Endothelial cell of umbilical vein (primary cell): ENCODE measurements at regions not wholly inside any gene's neighbourhood (a gene's known extent, or its start where the extent isn't known, plus 50 kb on each side); places are given as distances from the start of the nearest gene placed in this dataset.

Experiments used
- BruUV-seq: library from RNA; stranded (reverse); fragments of 400-500 nt; replicated peaks from 2 replicates; lab custom pipeline; 2021; lab: Mats Ljungman, UMichigan
- CTCF ChIA-PET: fragments of 300-600, 350-600 bp; sonication (Branson Sonifier 250); formaldehyde crosslinking; loops from one replicate; lab custom pipeline; 2021; ENCODE audit warnings: antibody characterized with exemption, inconsistent platforms; lab: Charles Lee
- POLR2A ChIA-PET: fragments of 300-600, 350-600 bp; sonication (Branson Sonifier 250); formaldehyde crosslinking; loops from one replicate; lab custom pipeline; 2021; ENCODE audit warnings: antibody characterized with exemption, inconsistent platforms; lab: Charles Lee
- DNase-seq: peaks from one replicate; pipeline ENCODE4 v3.0.0-alpha.2; 2011; ENCODE audit warnings: low read depth, low spot score
- FAIRE-seq: peaks from 2 replicates; lab custom pipeline; 2011; peaks lifted over from hg19 to GRCh38; lab: Jason Lieb, UNC
- H2AFZ ChIP-seq: 2 replicates; pipeline ENCODE4 v1.6.0; 2012; ENCODE audit warnings: low read depth, low read length, control low read depth, inconsistent platforms
- H3K27ac ChIP-seq: 2 replicates; pipeline ENCODE4 v1.5.1; 2011; ENCODE audit warnings: low read depth, mild to moderate bottlenecking, control low read depth, low read length, moderate library complexity; ENCODE audit not compliant: insufficient read depth
- H3K27me3 ChIP-seq, 2 experiments: 2 replicates each; pipeline versions ENCODE4 v1.6.0 to v1.6.1; 2011; ENCODE audit warnings: low read length in 2 of 2, mixed read lengths in 1 of 2; ENCODE audit not compliant: control insufficient read depth in 2 of 2, insufficient read depth in 2 of 2
- H3K36me3 ChIP-seq, 2 experiments: 2 replicates in 1 of 2; 3 replicates in 1 of 2; pipeline ENCODE4 v1.5.1; 2011; ENCODE audit warnings: low read length in 2 of 2, mild to moderate bottlenecking in 1 of 2, moderate library complexity in 1 of 2; ENCODE audit not compliant: control insufficient read depth in 2 of 2, insufficient read depth in 2 of 2; ENCODE audit errors: extremely low read depth in 1 of 2
- H3K4me1 ChIP-seq: 3 replicates; pipeline ENCODE4 v1.5.1; 2011; ENCODE audit warnings: mild to moderate bottlenecking, low read length; ENCODE audit not compliant: control insufficient read depth, insufficient read depth; ENCODE audit errors: extremely low read depth
- H3K4me2 ChIP-seq: 2 replicates; pipeline ENCODE4 v1.6.1; 2011; ENCODE audit warnings: low read length, control low read depth, mixed read lengths; ENCODE audit not compliant: insufficient read depth
- H3K4me3 ChIP-seq, 3 experiments: fragments of 200-600 bp in 1 of 3; sonication (generic), shearing (Covaris generic) in 1 of 3; replicated peaks in 1 of 3; 2 replicates each; pipeline ENCODE4 v1.5.1; 2011 to 2016; ENCODE audit warnings: control low read depth in 3 of 3, low read length in 3 of 3, mild to moderate bottlenecking in 2 of 3, inconsistent platforms in 1 of 3, low read depth in 1 of 3, moderate library complexity in 1 of 3; ENCODE audit not compliant: insufficient read depth in 1 of 3
- H3K79me2 ChIP-seq: 2 replicates; pipeline ENCODE4 v1.6.0; 2012; ENCODE audit warnings: low read length, inconsistent platforms; ENCODE audit not compliant: control insufficient read depth, insufficient read depth
- H3K9ac ChIP-seq: replicated peaks from 2 replicates; pipeline ENCODE3; 2011; ENCODE audit warnings: low read length, control low read depth; ENCODE audit not compliant: insufficient read depth; ENCODE audit errors: extremely low read depth
- H3K9me1 ChIP-seq: replicated peaks from 3 replicates; pipeline ENCODE4 v1.6.0; 2011; ENCODE audit warnings: mild to moderate bottlenecking, low read length; ENCODE audit not compliant: control insufficient read depth, insufficient read depth; ENCODE audit errors: extremely low read depth
- H3K9me3 ChIP-seq: replicated peaks from 2 replicates; pipeline ENCODE4 v1.5.1; 2012; ENCODE audit warnings: low read length, inconsistent platforms; ENCODE audit not compliant: control insufficient read depth, insufficient read depth
- H4K20me1 ChIP-seq: replicated peaks from 2 replicates; pipeline ENCODE3; 2011; ENCODE audit warnings: mild to moderate bottlenecking, low read length; ENCODE audit not compliant: control insufficient read depth, insufficient read depth; ENCODE audit errors: extremely low read depth
- EZH2 ChIP-seq: IDR thresholded peaks from 2 replicates; pipeline ENCODE4 v1.6.1; 2012; ENCODE audit warnings: borderline replicate concordance, low read depth, mild to moderate bottlenecking, moderate library complexity, low read length, inconsistent platforms; ENCODE audit not compliant: severe bottlenecking
- FOS ChIP-seq: IDR thresholded peaks from 2 replicates; pipeline ENCODE4 v1.6.1; 2011; ENCODE audit warnings: mild to moderate bottlenecking, low read length, moderate library complexity, borderline replicate concordance; ENCODE audit not compliant: insufficient read depth
- GATA2 ChIP-seq: IDR thresholded peaks from 2 replicates; pipeline ENCODE4 v1.7.0; 2011; ENCODE audit warnings: low read depth, mild to moderate bottlenecking, moderate library complexity, mixed read lengths, low read length; ENCODE audit not compliant: insufficient read length, insufficient read depth
- JUN ChIP-seq: IDR thresholded peaks from 2 replicates; pipeline ENCODE4 v1.6.1; 2011; ENCODE audit warnings: borderline replicate concordance, low read depth; ENCODE audit not compliant: insufficient read length, insufficient read depth
- MAX ChIP-seq: IDR thresholded peaks from 2 replicates; pipeline ENCODE4 v1.6.1; 2011; ENCODE audit not compliant: insufficient read depth, insufficient read length
- MYC ChIP-seq: IDR thresholded peaks from one replicate; pipeline ENCODE4 v1.6.1; 2011; ENCODE audit warnings: mild to moderate bottlenecking, low read depth, low read length
- POLR2A ChIP-seq: IDR thresholded peaks from 2 replicates; pipeline ENCODE4 v1.6.1; 2012; ENCODE audit warnings: low read depth, mild to moderate bottlenecking, control low read depth, low read length
- POLR2AphosphoS5 ChIP-seq: IDR thresholded peaks from 2 replicates; pipeline ENCODE4 v1.6.1; 2012; ENCODE audit warnings: low read depth, mild to moderate bottlenecking, control low read depth, low read length, moderate library complexity; ENCODE audit not compliant: insufficient read depth
- dilution Hi-C: fragments of 300-500 bp; cut with MboI; formaldehyde crosslinking; loops from one replicate; pipeline ENCODE4 v1.15.0; 2019; ENCODE audit warnings: low sequenced_read_pairs; ENCODE audit not compliant: extremely low pct_ligation_motif_present
- intact Hi-C: fragments of 100-400 bp; cut with micrococcal nuclease; formaldehyde crosslinking; loops from one replicate; pipeline ENCODE4 v1.10.0; 2022
- TF ChIP-seq, protein P1 (sequence below), 2 donors: IDR thresholded peaks; 1 replicate in 1 of 2; 2 replicates in 1 of 2; pipeline ENCODE4 v1.5.1; 2011; ENCODE audit warnings: low read length in 2 of 2, mild to moderate bottlenecking in 2 of 2, moderate library complexity in 2 of 2, control low read depth in 1 of 2, inconsistent platforms in 1 of 2, low read depth in 1 of 2; ENCODE audit not compliant: insufficient read depth in 1 of 2; ENCODE audit errors: extremely low read depth in 1 of 2

DNA sequence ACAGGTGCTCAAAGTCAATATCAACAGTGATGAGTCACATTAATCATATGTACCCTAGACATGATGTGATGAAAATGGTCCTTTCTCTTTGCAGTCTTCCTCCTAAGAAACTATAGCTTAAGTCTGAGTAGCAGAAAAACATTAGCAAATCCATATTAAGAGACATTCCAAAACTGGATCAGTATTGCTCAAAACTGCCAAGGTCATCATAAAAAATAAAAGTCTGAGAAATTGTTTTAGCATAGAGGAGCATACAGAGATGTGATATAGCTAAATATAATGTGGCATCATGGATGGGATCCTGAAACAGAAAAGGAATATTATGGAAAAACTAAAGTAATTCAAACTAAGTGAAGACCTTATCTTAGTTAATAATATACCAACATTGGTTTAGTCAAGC is 1316.1 kb downstream of the SUCLG1 start:
- no peaks in the 10 kb centered on the region for H3K9me3 ChIP-seq
- intact Hi-C loops (no loop called here), dilution Hi-C loops (no loop called here)
- H3K4me2 ChIP-seq = no peak overlapping the region
- H3K9me1 ChIP-seq = no peaks in the 10 kb centered on the region
- H2AFZ ChIP-seq = no peak overlapping the region
- no TSS peak for BruUV-seq
- no peak overlapping the region for H3K27ac ChIP-seq
- H3K36me3 ChIP-seq = no peaks in the 10 kb centered on the region
- H3K27me3 ChIP-seq = no peaks in the 10 kb centered on the region
- H3K4me3 ChIP-seq = no peak overlapping the region
- POLR2A ChIA-PET = no interaction called here
- DNase-seq = no peak
- no peak for TF ChIP-seq POLR2A
- TF ChIP-seq, protein P1, sequence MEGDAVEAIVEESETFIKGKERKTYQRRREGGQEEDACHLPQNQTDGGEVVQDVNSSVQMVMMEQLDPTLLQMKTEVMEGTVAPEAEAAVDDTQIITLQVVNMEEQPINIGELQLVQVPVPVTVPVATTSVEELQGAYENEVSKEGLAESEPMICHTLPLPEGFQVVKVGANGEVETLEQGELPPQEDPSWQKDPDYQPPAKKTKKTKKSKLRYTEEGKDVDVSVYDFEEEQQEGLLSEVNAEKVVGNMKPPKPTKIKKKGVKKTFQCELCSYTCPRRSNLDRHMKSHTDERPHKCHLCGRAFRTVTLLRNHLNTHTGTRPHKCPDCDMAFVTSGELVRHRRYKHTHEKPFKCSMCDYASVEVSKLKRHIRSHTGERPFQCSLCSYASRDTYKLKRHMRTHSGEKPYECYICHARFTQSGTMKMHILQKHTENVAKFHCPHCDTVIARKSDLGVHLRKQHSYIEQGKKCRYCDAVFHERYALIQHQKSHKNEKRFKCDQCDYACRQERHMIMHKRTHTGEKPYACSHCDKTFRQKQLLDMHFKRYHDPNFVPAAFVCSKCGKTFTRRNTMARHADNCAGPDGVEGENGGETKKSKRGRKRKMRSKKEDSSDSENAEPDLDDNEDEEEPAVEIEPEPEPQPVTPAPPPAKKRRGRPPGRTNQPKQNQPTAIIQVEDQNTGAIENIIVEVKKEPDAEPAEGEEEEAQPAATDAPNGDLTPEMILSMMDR (IDR thresholded peaks at IDR 0.05; ENCODE audit: extremely low read depth in 1 of 2, insufficient read depth in 1 of 2, low read depth in 1 of 2, low read length in 2 of 2) = no peak
- no peak for TF ChIP-seq JUN
- no peak for TF ChIP-seq FOS
- TF ChIP-seq MAX = no peak
- no peak for TF ChIP-seq EZH2
- TF ChIP-seq MYC = no peak
- no peak for TF ChIP-seq GATA2
- TF ChIP-seq POLR2AphosphoS5 = no peak
- CTCF ChIA-PET = no interaction called here
- H4K20me1 ChIP-seq = no peaks in the 10 kb centered on the region
- FAIRE-seq = no peak
- H3K4me1 ChIP-seq = no peaks in the 10 kb centered on the region
- H3K9ac ChIP-seq = no peak overlapping the region
- no peaks in the 10 kb centered on the region for H3K79me2 ChIP-seq
